ENCODE measurements at regions not wholly inside any gene's neighbourhood (a gene's known extent, or its start where the extent isn't known, plus 50 kb on each side); places are given as distances from the start of the nearest gene placed in this dataset.

- H3K36me3 ChIP-seq (ENCODE audit: control insufficient read depth in 2 of 2, insufficient read depth in 2 of 2, low read length in 1 of 2) = no peaks in the 10 kb centered on the region
- H3K9me3 ChIP-seq (replicated peaks; ENCODE audit: control insufficient read depth, insufficient read depth, low read length) = peaks cover 2% of the 10 kb centered on the region; the same call in 2 of the 3 replicates
- H3K4me1 ChIP-seq (ENCODE audit: control insufficient read depth, insufficient read depth, low read length) = no peaks in the 10 kb centered on the region
- no peak overlapping the region for H3K4me2 ChIP-seq (ENCODE audit: control insufficient read depth, insufficient read depth)
- TF ChIP-seq KDM1A (IDR thresholded peaks at IDR 0.05; ENCODE audit: borderline replicate concordance) (no peak), FOS (IDR thresholded peaks at IDR 0.05; ENCODE audit: borderline replicate concordance, extremely low read depth, insufficient read length) (no peak), PML (IDR thresholded peaks at IDR 0.05; ENCODE audit: low read length) (no peak), ZNF274 (IDR thresholded peaks at IDR 0.05; ENCODE audit: insufficient read depth, insufficient read length) (no peak), ZNF622 (IDR thresholded peaks at IDR 0.05) (no peak), CHD2 (IDR thresholded peaks at IDR 0.05; ENCODE audit: borderline replicate concordance, low read depth, low read length) (no peak), CREM (IDR thresholded peaks at IDR 0.05; ENCODE audit: low read depth) (no peak), NBN (IDR thresholded peaks at IDR 0.05) (no peak), WRNIP1 (IDR thresholded peaks at IDR 0.05; ENCODE audit: borderline replicate concordance, low read depth, low read length) (no peak), FOXM1 (IDR thresholded peaks at IDR 0.05; ENCODE audit: low read depth, low read length) (no peak), ZNF207 (IDR thresholded peaks at IDR 0.05; ENCODE audit: borderline replicate concordance) (no peak), NFYA (IDR thresholded peaks at IDR 0.05; ENCODE audit: borderline replicate concordance, low read depth, low read length) (no peak)
- TF ChIP-seq, protein P1, sequence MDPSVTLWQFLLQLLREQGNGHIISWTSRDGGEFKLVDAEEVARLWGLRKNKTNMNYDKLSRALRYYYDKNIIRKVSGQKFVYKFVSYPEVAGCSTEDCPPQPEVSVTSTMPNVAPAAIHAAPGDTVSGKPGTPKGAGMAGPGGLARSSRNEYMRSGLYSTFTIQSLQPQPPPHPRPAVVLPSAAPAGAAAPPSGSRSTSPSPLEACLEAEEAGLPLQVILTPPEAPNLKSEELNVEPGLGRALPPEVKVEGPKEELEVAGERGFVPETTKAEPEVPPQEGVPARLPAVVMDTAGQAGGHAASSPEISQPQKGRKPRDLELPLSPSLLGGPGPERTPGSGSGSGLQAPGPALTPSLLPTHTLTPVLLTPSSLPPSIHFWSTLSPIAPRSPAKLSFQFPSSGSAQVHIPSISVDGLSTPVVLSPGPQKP (IDR thresholded peaks at IDR 0.05; ENCODE audit: low read depth, low read length) = no peak
- TF ChIP-seq, protein P2, sequence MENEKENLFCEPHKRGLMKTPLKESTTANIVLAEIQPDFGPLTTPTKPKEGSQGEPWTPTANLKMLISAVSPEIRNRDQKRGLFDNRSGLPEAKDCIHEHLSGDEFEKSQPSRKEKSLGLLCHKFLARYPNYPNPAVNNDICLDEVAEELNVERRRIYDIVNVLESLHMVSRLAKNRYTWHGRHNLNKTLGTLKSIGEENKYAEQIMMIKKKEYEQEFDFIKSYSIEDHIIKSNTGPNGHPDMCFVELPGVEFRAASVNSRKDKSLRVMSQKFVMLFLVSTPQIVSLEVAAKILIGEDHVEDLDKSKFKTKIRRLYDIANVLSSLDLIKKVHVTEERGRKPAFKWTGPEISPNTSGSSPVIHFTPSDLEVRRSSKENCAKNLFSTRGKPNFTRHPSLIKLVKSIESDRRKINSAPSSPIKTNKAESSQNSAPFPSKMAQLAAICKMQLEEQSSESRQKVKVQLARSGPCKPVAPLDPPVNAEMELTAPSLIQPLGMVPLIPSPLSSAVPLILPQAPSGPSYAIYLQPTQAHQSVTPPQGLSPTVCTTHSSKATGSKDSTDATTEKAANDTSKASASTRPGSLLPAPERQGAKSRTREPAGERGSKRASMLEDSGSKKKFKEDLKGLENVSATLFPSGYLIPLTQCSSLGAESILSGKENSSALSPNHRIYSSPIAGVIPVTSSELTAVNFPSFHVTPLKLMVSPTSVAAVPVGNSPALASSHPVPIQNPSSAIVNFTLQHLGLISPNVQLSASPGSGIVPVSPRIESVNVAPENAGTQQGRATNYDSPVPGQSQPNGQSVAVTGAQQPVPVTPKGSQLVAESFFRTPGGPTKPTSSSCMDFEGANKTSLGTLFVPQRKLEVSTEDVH (IDR thresholded peaks at IDR 0.05; ENCODE audit: low read depth, partially characterized antibody) = no peak
- TF ChIP-seq, protein P3, sequence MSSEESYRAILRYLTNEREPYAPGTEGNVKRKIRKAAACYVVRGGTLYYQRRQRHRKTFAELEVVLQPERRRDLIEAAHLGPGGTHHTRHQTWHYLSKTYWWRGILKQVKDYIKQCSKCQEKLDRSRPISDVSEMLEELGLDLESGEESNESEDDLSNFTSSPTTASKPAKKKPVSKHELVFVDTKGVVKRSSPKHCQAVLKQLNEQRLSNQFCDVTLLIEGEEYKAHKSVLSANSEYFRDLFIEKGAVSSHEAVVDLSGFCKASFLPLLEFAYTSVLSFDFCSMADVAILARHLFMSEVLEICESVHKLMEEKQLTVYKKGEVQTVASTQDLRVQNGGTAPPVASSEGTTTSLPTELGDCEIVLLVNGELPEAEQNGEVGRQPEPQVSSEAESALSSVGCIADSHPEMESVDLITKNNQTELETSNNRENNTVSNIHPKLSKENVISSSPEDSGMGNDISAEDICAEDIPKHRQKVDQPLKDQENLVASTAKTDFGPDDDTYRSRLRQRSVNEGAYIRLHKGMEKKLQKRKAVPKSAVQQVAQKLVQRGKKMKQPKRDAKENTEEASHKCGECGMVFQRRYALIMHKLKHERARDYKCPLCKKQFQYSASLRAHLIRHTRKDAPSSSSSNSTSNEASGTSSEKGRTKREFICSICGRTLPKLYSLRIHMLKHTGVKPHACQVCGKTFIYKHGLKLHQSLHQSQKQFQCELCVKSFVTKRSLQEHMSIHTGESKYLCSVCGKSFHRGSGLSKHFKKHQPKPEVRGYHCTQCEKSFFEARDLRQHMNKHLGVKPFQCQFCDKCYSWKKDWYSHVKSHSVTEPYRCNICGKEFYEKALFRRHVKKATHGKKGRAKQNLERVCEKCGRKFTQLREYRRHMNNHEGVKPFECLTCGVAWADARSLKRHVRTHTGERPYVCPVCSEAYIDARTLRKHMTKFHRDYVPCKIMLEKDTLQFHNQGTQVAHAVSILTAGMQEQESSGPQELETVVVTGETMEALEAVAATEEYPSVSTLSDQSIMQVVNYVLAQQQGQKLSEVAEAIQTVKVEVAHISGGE (CRISPR knock-in tag; IDR thresholded peaks at IDR 0.05) = no peak
- TF ChIP-seq, protein P4, sequence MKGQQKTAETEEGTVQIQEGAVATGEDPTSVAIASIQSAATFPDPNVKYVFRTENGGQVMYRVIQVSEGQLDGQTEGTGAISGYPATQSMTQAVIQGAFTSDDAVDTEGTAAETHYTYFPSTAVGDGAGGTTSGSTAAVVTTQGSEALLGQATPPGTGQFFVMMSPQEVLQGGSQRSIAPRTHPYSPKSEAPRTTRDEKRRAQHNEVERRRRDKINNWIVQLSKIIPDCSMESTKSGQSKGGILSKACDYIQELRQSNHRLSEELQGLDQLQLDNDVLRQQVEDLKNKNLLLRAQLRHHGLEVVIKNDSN (IDR thresholded peaks at IDR 0.05; ENCODE audit: borderline replicate concordance, extremely low read length, insufficient read depth, low read depth, low read length) = no peak
- TF ChIP-seq, protein P5, sequence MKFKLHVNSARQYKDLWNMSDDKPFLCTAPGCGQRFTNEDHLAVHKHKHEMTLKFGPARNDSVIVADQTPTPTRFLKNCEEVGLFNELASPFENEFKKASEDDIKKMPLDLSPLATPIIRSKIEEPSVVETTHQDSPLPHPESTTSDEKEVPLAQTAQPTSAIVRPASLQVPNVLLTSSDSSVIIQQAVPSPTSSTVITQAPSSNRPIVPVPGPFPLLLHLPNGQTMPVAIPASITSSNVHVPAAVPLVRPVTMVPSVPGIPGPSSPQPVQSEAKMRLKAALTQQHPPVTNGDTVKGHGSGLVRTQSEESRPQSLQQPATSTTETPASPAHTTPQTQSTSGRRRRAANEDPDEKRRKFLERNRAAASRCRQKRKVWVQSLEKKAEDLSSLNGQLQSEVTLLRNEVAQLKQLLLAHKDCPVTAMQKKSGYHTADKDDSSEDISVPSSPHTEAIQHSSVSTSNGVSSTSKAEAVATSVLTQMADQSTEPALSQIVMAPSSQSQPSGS (IDR thresholded peaks at IDR 0.05; ENCODE audit: low read length) = no peak
- ChIA-PET POLR2A (no interaction called here), CTCF (no interaction called here), SMC1A (ENCODE audit: uncharacterized antibody, unreplicated experiment) (no interaction called here), RAD21 (ENCODE audit: unreplicated experiment) (no interaction called here)
- no TSS peak for BruUV-seq (replicated peaks)
- no peak overlapping the region for H3K4me3 ChIP-seq
- no peak overlapping the region for H2AFZ ChIP-seq (ENCODE audit: control insufficient read depth, low read depth, low read length)
- no peaks in the 10 kb centered on the region for H4K20me1 ChIP-seq (ENCODE audit: control insufficient read depth, insufficient read depth)
- ATAC-seq = no peak
- no peaks in the 10 kb centered on the region for H3K79me2 ChIP-seq (ENCODE audit: control insufficient read depth, insufficient read depth, low read length)
- no peak for DNase-seq (ENCODE audit: low read depth, low spot score)
- peaks cover 0 to 2% of the 10 kb centered on the region in 2 experiments; a peak in 3 of 4 replicates for H3K27me3 ChIP-seq (replicated peaks in 1 of 2; ENCODE audit: control insufficient read depth in 2 of 2, insufficient read depth in 2 of 2, low read length in 1 of 2)
- H3K9ac ChIP-seq (ENCODE audit: control insufficient read depth, insufficient read depth, low read length) = no peak overlapping the region
- FAIRE-seq = no peak
- no peak overlapping the region for H3K27ac ChIP-seq (ENCODE audit: control insufficient read depth, insufficient read depth)
- in situ Hi-C loops (cut with MboI) (no loop called here), intact Hi-C loops (cut with micrococcal nuclease; ENCODE audit: unreplicated experiment) (no loop called here)
- 63% methylated on average over 7 of the region's 7 CpGs for WGBS (ENCODE audit: insufficient coverage, insufficient replicate concordance, low lambda C conversion rate, missing lambda C conversion rate)
Measured at GRCh38 chr13:44128552-44129001, 245.0 kb upstream of the SERP2 start.

Measured in GM12878 (cell line).